ENCODE measurements at regions not wholly inside any gene's neighbourhood (a gene's known extent, or its start where the extent isn't known, plus 50 kb on each side); places are given as distances from the start of the nearest gene placed in this dataset.

DNA sequence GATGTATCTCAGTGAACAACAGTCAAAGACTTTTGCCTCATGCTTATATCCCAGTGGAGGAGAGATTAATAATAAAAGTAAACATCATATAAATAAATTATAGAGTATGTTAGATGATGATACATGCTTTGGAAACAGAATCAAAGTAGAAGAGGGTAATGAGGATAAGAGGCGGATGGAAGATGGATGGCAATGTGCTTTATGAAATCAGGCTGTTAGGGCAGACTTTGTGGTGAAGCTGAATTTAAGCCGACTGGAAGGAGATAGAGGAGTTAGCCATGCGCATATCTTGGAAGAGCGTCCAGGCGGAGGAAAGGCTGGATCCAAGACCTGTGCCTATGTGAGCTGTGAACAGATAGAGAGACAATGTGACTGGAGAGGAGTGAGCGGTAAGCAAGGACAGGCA lies 74.9 kb upstream of the GUCY1A1 start:
- H3K27me3 ChIP-seq (replicated peaks in 1 of 4; ENCODE audit: control extremely low read depth in 1 of 4, control insufficient read depth in 3 of 4, insufficient read depth in 4 of 4, low read length in 3 of 4) = no peaks in the 10 kb centered on the region
- no peak overlapping the region for H3K4me2 ChIP-seq (replicated peaks; ENCODE audit: low read depth, low read length, poor library complexity, severe bottlenecking)
- TF ChIP-seq, protein P1, sequence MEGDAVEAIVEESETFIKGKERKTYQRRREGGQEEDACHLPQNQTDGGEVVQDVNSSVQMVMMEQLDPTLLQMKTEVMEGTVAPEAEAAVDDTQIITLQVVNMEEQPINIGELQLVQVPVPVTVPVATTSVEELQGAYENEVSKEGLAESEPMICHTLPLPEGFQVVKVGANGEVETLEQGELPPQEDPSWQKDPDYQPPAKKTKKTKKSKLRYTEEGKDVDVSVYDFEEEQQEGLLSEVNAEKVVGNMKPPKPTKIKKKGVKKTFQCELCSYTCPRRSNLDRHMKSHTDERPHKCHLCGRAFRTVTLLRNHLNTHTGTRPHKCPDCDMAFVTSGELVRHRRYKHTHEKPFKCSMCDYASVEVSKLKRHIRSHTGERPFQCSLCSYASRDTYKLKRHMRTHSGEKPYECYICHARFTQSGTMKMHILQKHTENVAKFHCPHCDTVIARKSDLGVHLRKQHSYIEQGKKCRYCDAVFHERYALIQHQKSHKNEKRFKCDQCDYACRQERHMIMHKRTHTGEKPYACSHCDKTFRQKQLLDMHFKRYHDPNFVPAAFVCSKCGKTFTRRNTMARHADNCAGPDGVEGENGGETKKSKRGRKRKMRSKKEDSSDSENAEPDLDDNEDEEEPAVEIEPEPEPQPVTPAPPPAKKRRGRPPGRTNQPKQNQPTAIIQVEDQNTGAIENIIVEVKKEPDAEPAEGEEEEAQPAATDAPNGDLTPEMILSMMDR (IDR thresholded peaks at IDR 0.05) = no peak
- no peak for TF ChIP-seq EZH2 (IDR thresholded peaks at IDR 0.05; ENCODE audit: borderline replicate concordance, insufficient read depth, low read depth, low read length, poor library complexity, severe bottlenecking)
- ChIA-PET CTCF (no interaction called here), POLR2A (no interaction called here)
- whole genome bisulfite sequencing (ENCODE audit: insufficient coverage) = 97% methylated on average over 6 of the region's 6 CpGs
- H3K27ac ChIP-seq (ENCODE audit: low read length in 2 of 2) = no peak overlapping the region
- Mint-ChIP-seq H3K4me3 (no peak overlapping the region), H3K4me1 (no peaks in the 10 kb centered on the region), H3K9me3 (ENCODE audit: insufficient read depth) (no peaks in the 10 kb centered on the region), H3K27me3 (no peaks in the 10 kb centered on the region), H3K27ac (no peak overlapping the region)
- DNase-seq = no peak
- no peaks in the 10 kb centered on the region for H4K20me1 ChIP-seq (ENCODE audit: control insufficient read depth, insufficient read depth, low read length, poor library complexity, severe bottlenecking)
- no peak overlapping the region for H2AFZ ChIP-seq (ENCODE audit: insufficient read depth, low read depth, low read length, poor library complexity, severe bottlenecking)
- H3K36me3 ChIP-seq (replicated peaks in 1 of 2; ENCODE audit: control extremely low read depth in 1 of 2, control insufficient read depth in 1 of 2, extremely low read depth in 1 of 2, insufficient read depth in 2 of 2, low read length in 1 of 2) = no peaks in the 10 kb centered on the region
- H3K4me1 ChIP-seq (ENCODE audit: control insufficient read depth in 2 of 2, insufficient read depth in 2 of 2, low read length in 2 of 2) = no peaks in the 10 kb centered on the region
- ATAC-seq (ENCODE audit: low read depth) = no peak
- no peaks in the 10 kb centered on the region for H3K9me3 ChIP-seq (ENCODE audit: control extremely low read depth in 1 of 3, control insufficient read depth in 2 of 3, insufficient read depth in 1 of 3, low read length in 2 of 3)
- H3K9ac ChIP-seq (ENCODE audit: low read length) = no peak overlapping the region
- no peak overlapping the region for H3K4me3 ChIP-seq (ENCODE audit: control extremely low read depth in 1 of 5, extremely low read depth in 1 of 5, insufficient read depth in 1 of 5, low read depth in 2 of 5, low read length in 4 of 5)
- intact Hi-C loops (cut with micrococcal nuclease) = no loop called here
- H3K79me2 ChIP-seq (ENCODE audit: control insufficient read depth, insufficient read depth, low read length) = no peaks in the 10 kb centered on the region

- no peaks in the 10 kb centered on the region for H3K27me3 Mint-ChIP-seq
- 80% methylated on average over 1 of the region's 3 CpGs for WGBS (ENCODE audit: insufficient coverage)
These were observed 75.7 kb upstream of the GUCY1A1 start for GRCh38 chr4:155590796-155591585.

More at GRCh38 chr4:155590796-155591585, 75.7 kb upstream of the GUCY1A1 start:
- Histone ChIP-seq H2AFZ (ENCODE audit: insufficient read depth, low read depth, low read length, poor library complexity, severe bottlenecking) (no peak overlapping the region), H3K27ac (ENCODE audit: low read length in 2 of 2) (no peak overlapping the region), H3K27me3 (replicated peaks in 1 of 4; ENCODE audit: control extremely low read depth in 1 of 4, control insufficient read depth in 3 of 4, insufficient read depth in 4 of 4, low read length in 3 of 4) (no peaks in the 10 kb centered on the region), H3K36me3 (replicated peaks in 1 of 2; ENCODE audit: control extremely low read depth in 1 of 2, control insufficient read depth in 1 of 2, extremely low read depth in 1 of 2, insufficient read depth in 2 of 2, low read length in 1 of 2) (no peaks in the 10 kb centered on the region), H3K9ac (ENCODE audit: low read length) (no peak overlapping the region), H3K4me2 (replicated peaks; ENCODE audit: low read depth, low read length, poor library complexity, severe bottlenecking) (no peak overlapping the region), H3K9me3 (ENCODE audit: control extremely low read depth in 1 of 3, control insufficient read depth in 2 of 3, insufficient read depth in 1 of 3, low read length in 2 of 3) (no peaks in the 10 kb centered on the region), H3K4me3 (ENCODE audit: control extremely low read depth in 1 of 5, extremely low read depth in 1 of 5, insufficient read depth in 1 of 5, low read depth in 2 of 5, low read length in 4 of 5) (no peak overlapping the region), H3K79me2 (ENCODE audit: control insufficient read depth, insufficient read depth, low read length) (no peaks in the 10 kb centered on the region), H3K4me1 (ENCODE audit: control insufficient read depth in 2 of 2, insufficient read depth in 2 of 2, low read length in 2 of 2) (no peaks in the 10 kb centered on the region), H4K20me1 (ENCODE audit: control insufficient read depth, insufficient read depth, low read length, poor library complexity, severe bottlenecking) (no peaks in the 10 kb centered on the region)
- TF ChIP-seq, protein P1 (IDR thresholded peaks at IDR 0.05) = no peak
- no peak for TF ChIP-seq EZH2 (IDR thresholded peaks at IDR 0.05; ENCODE audit: borderline replicate concordance, insufficient read depth, low read depth, low read length, poor library complexity, severe bottlenecking)
- no peak for DNase-seq
- ATAC-seq (ENCODE audit: low read depth) = no peak
- Mint-ChIP-seq H3K27ac (no peak overlapping the region), H3K4me3 (no peak overlapping the region), H3K4me1 (no peaks in the 10 kb centered on the region), H3K9me3 (ENCODE audit: insufficient read depth) (no peaks in the 10 kb centered on the region)
- ChIA-PET CTCF (no interaction called here), POLR2A (no interaction called here)
- intact Hi-C loops (cut with micrococcal nuclease) = no loop called here
